GM12878 (cell line): ENCODE measurements at regions not wholly inside any gene's neighbourhood (a gene's known extent, or its start where the extent isn't known, plus 50 kb on each side); places are given as distances from the start of the nearest gene placed in this dataset.

Source experiments
- ATF7 ChIP-seq: fragments of 450-650 bp; IDR thresholded peaks from 2 replicates; pipeline ENCODE4 v1.6.1; 2016; ENCODE audit warnings: low read depth, mild to moderate bottlenecking
- CHD1 ChIP-seq: IDR thresholded peaks from 2 replicates; pipeline ENCODE4 v1.6.1; 2012; ENCODE audit warnings: low read depth, low read length, improper control_type of control experiment
- CHD2 ChIP-seq: IDR thresholded peaks from 2 replicates; pipeline ENCODE4 v1.6.1; 2011; ENCODE audit warnings: low read depth, low read length, improper control_type of control experiment, borderline replicate concordance
- EZH2 ChIP-seq: IDR thresholded peaks from 2 replicates; pipeline ENCODE4 v1.6.1; 2012; ENCODE audit warnings: low read depth, mild to moderate bottlenecking, control low read depth, inconsistent platforms, low read length, borderline replicate concordance; ENCODE audit not compliant: control insufficient read depth
- RELA ChIP-seq: fragments of 450-650 bp; IDR thresholded peaks from 2 replicates; pipeline ENCODE4 v1.8.0; 2014; ENCODE audit warnings: borderline replicate concordance; ENCODE audit not compliant: partially characterized antibody
- REST ChIP-seq: IDR thresholded peaks from 2 replicates; pipeline ENCODE4 v1.6.1; 2012; ENCODE audit warnings: mild to moderate bottlenecking, low read depth, low read length
- TAF1 ChIP-seq: IDR thresholded peaks from 2 replicates; pipeline ENCODE4 v1.6.1; 2011; ENCODE audit warnings: mild to moderate bottlenecking, low read depth, low read length, borderline replicate concordance
- ZBTB33 ChIP-seq: fragments of 450-650 bp; IDR thresholded peaks from 2 replicates; pipeline ENCODE4 v1.6.1; 2017; ENCODE audit warnings: mild to moderate bottlenecking
- TF ChIP-seq, protein P1 (sequence below), 3 experiments: IDR thresholded peaks in 2 of 3; conservative IDR thresholded peaks in 1 of 3; 2 replicates each; pipeline ENCODE4 v1.5.1; 2011; ENCODE audit warnings: low read depth in 3 of 3, low read length in 3 of 3, mild to moderate bottlenecking in 3 of 3, control low read depth in 2 of 3, moderate library complexity in 2 of 3, inconsistent platforms in 1 of 3, mixed read lengths in 1 of 3; ENCODE audit not compliant: control insufficient read depth in 2 of 3, insufficient read depth in 1 of 3; ENCODE audit errors: extremely low read depth in 1 of 3
- TF ChIP-seq, protein P2 (sequence below): IDR thresholded peaks from 2 replicates; pipeline ENCODE4 v1.6.1; 2011; ENCODE audit warnings: borderline replicate concordance, low read depth, mild to moderate bottlenecking, moderate library complexity, low read length; ENCODE audit not compliant: insufficient read depth, poor library complexity, severe bottlenecking

- no peak for TF ChIP-seq ATF7
- TF ChIP-seq TAF1: no peak
- TF ChIP-seq, protein P1, sequence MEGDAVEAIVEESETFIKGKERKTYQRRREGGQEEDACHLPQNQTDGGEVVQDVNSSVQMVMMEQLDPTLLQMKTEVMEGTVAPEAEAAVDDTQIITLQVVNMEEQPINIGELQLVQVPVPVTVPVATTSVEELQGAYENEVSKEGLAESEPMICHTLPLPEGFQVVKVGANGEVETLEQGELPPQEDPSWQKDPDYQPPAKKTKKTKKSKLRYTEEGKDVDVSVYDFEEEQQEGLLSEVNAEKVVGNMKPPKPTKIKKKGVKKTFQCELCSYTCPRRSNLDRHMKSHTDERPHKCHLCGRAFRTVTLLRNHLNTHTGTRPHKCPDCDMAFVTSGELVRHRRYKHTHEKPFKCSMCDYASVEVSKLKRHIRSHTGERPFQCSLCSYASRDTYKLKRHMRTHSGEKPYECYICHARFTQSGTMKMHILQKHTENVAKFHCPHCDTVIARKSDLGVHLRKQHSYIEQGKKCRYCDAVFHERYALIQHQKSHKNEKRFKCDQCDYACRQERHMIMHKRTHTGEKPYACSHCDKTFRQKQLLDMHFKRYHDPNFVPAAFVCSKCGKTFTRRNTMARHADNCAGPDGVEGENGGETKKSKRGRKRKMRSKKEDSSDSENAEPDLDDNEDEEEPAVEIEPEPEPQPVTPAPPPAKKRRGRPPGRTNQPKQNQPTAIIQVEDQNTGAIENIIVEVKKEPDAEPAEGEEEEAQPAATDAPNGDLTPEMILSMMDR (IDR thresholded peaks at IDR 0.05 in 2 of 3, conservative IDR thresholded peaks at IDR 0.05 in 1 of 3; ENCODE audit: control insufficient read depth in 2 of 3, extremely low read depth in 1 of 3, insufficient read depth in 1 of 3, low read depth in 3 of 3, low read length in 3 of 3): no peak
- TF ChIP-seq CHD2: no peak
- TF ChIP-seq REST: no peak
- no peak for TF ChIP-seq CHD1
- TF ChIP-seq ZBTB33: no peak
- TF ChIP-seq, protein P2, sequence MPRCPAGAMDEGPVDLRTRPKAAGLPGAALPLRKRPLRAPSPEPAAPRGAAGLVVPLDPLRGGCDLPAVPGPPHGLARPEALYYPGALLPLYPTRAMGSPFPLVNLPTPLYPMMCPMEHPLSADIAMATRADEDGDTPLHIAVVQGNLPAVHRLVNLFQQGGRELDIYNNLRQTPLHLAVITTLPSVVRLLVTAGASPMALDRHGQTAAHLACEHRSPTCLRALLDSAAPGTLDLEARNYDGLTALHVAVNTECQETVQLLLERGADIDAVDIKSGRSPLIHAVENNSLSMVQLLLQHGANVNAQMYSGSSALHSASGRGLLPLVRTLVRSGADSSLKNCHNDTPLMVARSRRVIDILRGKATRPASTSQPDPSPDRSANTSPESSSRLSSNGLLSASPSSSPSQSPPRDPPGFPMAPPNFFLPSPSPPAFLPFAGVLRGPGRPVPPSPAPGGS: no peak
- no peak for TF ChIP-seq EZH2
- no peak for TF ChIP-seq RELA
These were observed 1173.1 kb downstream of the NSUN3 start for GRCh38 chr3:95235916-95236315.
